ENCODE measurements at regions not wholly inside any gene's neighbourhood (a gene's known extent, or its start where the extent isn't known, plus 50 kb on each side); places are given as distances from the start of the nearest gene placed in this dataset.

- TF ChIP-seq CTCF (IDR thresholded peaks at IDR 0.05): no peak
- TF ChIP-seq POLR2A (IDR thresholded peaks at IDR 0.05): no peak
Measured at GRCh38 chr2:104434966-104435365, 418.9 kb upstream of the POU3F3 start.

All from uterus (tissue), 2 donors.